Right atrium auricular region (tissue), 2 donors: ENCODE measurements at regions not wholly inside any gene's neighbourhood (a gene's known extent, or its start where the extent isn't known, plus 50 kb on each side); places are given as distances from the start of the nearest gene placed in this dataset.

Source experiments
- DNase-seq: peaks from one replicate; pipeline ENCODE4 v3.0.0-alpha.2; 2019; ENCODE audit warnings: low spot score
- H3K27ac ChIP-seq, 2 donors: fragments of 200-600 bp; sonication (generic); 1 replicate in 1 of 2; 2 replicates in 1 of 2; pipeline ENCODE4 v1.5.1; 2016 to 2019
- H3K27me3 ChIP-seq, 2 donors: fragments of 200-600 bp; sonication (generic); one replicate each; pipeline versions ENCODE4 v1.5.1 to v1.6.0; 2017 to 2019
- H3K36me3 ChIP-seq: fragments of 200-600 bp; sonication (generic); one replicate; pipeline ENCODE4 v1.5.1; 2016
- H3K4me1 ChIP-seq, 2 donors: fragments of 200-600 bp; sonication (generic); one replicate each; pipeline versions ENCODE4 v1.5.1 to v1.6.0; 2017 to 2019
- H3K4me3 ChIP-seq, 2 donors: fragments of 200-600 bp; sonication (generic); 1 replicate in 1 of 2; 2 replicates in 1 of 2; pipeline ENCODE4 v1.5.1; 2017 to 2019; ENCODE audit warnings: mild to moderate bottlenecking in 1 of 2, moderate library complexity in 1 of 2
- H3K9me3 ChIP-seq, 2 donors: fragments of 200-600 bp; sonication (generic); one replicate each; pipeline ENCODE4 v1.5.1; 2019
- CTCF ChIP-seq, 2 donors: fragments of 200-600 bp; sonication (generic); IDR thresholded peaks; one replicate each; pipeline ENCODE4 v1.5.1; 2019; ENCODE audit warnings: antibody characterized with exemption in 2 of 2

- Histone ChIP-seq H3K36me3 (no peaks in the 10 kb centered on the region), H3K9me3 (no peaks in the 10 kb centered on the region), H3K4me3 (no peak overlapping the region), H3K4me1 (no peaks in the 10 kb centered on the region), H3K27me3 (no peaks in the 10 kb centered on the region), H3K27ac (no peak overlapping the region)
- DNase-seq, result no peak
- TF ChIP-seq CTCF (IDR thresholded peaks at IDR 0.05), result no peak
Measured at GRCh38 chr15:39300451-39301153, 280.3 kb upstream of the THBS1 start.

GRCh38 chr15:39301589-39301999, 279.3 kb upstream of the THBS1 start:
- no peak overlapping the region for H3K4me3 ChIP-seq
- H3K36me3 ChIP-seq, result no peaks in the 10 kb centered on the region
- H3K9me3 ChIP-seq, result no peaks in the 10 kb centered on the region
- no peak for DNase-seq
- peak overlapping the region in 1 of 2 donors; percentile 18 for H3K27ac ChIP-seq
- no peaks in the 10 kb centered on the region for H3K4me1 ChIP-seq
- TF ChIP-seq CTCF (IDR thresholded peaks at IDR 0.05), result no peak
- no peaks in the 10 kb centered on the region for H3K27me3 ChIP-seq

DNA sequence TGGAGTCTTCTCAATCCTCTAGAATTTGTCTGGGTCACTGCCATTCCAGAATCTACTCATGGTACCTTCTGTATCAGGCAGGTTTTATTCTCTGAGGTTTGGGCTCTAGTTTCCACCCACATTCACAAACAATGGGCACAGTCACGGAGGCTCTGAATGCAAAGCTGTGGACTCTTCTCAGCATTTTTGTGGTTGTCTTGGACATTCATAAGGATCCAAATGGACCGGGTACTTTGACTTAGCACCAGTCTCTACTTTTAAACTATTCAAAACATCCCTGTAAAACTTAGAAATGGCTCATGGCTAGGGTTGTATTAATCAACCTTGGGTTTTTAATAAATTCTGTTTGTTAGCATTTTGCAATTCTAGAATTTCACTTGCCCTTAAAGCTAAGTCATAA, 277.9 kb upstream of the THBS1 start:
- Histone ChIP-seq H3K4me1 (no peaks in the 10 kb centered on the region), H3K9me3 (no peaks in the 10 kb centered on the region), H3K4me3 (no peak overlapping the region), H3K27me3 (no peaks in the 10 kb centered on the region), H3K27ac (no peak overlapping the region), H3K36me3 (no peaks in the 10 kb centered on the region)
- TF ChIP-seq CTCF (IDR thresholded peaks at IDR 0.05), result no peak
- DNase-seq, result no peak

DNA sequence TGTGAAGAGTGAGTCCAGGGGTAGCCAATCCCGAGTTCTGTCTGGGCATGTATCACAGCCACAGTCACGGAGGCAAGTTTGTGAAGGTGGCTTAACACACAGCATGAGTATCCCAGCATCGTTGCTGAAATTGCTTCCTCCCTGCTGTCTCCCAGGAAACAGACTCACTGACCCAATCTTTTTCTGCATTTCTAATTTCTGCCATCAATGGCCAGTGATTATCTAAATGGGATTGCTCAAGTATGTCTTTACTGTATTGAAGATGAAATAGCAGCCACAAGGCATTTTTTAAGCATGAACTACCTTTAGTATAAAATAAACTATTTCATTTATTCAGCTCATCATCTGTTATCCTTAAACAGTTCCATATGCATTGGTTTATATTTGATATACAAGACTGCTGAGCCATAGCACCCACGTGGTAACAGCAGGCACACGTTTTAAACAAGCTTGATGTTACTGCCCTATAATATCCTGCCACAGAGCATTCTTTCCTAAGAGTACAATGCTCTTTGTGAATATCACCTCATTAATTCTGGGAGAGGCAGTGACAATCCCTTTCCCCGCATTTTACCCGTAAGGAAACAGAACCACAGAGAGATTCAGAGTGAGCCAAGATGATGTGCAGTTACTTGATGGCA, 276.6 kb upstream of the THBS1 start:
- no peak overlapping the region for H3K27ac ChIP-seq
- no peaks in the 10 kb centered on the region for H3K9me3 ChIP-seq
- no peaks in the 10 kb centered on the region for H3K27me3 ChIP-seq
- TF ChIP-seq CTCF (IDR thresholded peaks at IDR 0.05), result no peak
- H3K4me1 ChIP-seq, result no peaks in the 10 kb centered on the region
- no peak overlapping the region for H3K4me3 ChIP-seq
- no peak for DNase-seq
- no peaks in the 10 kb centered on the region for H3K36me3 ChIP-seq

DNA sequence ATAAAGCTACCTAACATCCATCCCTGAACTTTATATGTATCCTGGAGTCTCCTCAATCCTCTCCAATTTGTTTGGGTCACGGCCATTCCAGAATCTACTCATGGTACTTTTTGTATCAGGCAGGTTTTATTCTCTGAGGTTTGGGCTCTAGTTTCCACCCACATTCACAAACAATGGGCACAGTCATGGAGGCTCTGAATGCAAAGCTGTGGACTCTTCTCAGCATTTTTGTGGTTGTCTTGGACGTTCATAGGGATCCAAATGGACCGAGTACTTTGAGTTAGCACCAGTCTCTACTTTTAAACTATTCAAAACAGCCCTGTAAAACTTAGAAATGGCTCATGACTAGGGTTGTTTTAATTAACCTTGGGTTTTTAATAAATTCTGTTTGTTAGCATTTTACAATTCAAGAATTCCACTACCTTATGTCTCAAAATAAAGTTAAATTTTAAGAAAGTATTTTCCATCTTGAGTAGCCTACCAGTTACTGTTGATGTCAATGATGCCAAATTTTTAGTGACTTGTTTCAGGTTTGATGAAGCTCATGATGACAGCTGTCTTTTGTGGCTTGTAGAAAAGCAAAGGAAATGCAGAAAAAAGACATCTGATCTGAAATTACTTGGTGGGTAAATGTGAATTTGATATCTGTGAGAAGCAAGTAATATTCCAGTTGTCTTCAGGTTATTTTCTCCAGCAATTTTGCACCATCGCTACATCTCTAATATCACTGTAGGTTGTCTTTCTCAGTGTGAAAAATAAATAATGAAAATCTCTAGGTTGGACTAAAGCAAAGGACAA, 275.7 kb upstream of the THBS1 start:
- Histone ChIP-seq H3K4me3 (no peak overlapping the region), H3K9me3 (no peaks in the 10 kb centered on the region)
- no peak for TF ChIP-seq CTCF (IDR thresholded peaks at IDR 0.05)

More for the DNA sequence above, 275.7 kb upstream of the THBS1 start:
- H3K36me3 ChIP-seq, result no peaks in the 10 kb centered on the region
- no peaks in the 10 kb centered on the region for H3K4me1 ChIP-seq
- no peaks in the 10 kb centered on the region for H3K27me3 ChIP-seq
- DNase-seq, result no peak
- H3K27ac ChIP-seq, result no peak overlapping the region
